ENCODE measurements at regions not wholly inside any gene's neighbourhood (a gene's known extent, or its start where the extent isn't known, plus 50 kb on each side); places are given as distances from the start of the nearest gene placed in this dataset.

- DNase-seq (ENCODE audit: low read depth): no peak
- H3K4me3 ChIP-seq (ENCODE audit: control insufficient read depth, low read depth, low read length): no peak overlapping the region
- TF ChIP-seq CTCF (IDR thresholded peaks at IDR 0.05; ENCODE audit: control insufficient read depth, insufficient read depth, low read depth, low read length, missing control alignments): no peak
Observed at GRCh38 chr11:115564851-115565250, 60.6 kb upstream of the CADM1 start.

GRCh38 chr11:115561116-115561515, 56.9 kb upstream of the CADM1 start:
- no peak for DNase-seq (ENCODE audit: low read depth)
- no peak for TF ChIP-seq CTCF (IDR thresholded peaks at IDR 0.05; ENCODE audit: control insufficient read depth, insufficient read depth, low read depth, low read length, missing control alignments)
- H3K4me3 ChIP-seq (ENCODE audit: control insufficient read depth, low read depth, low read length): no peak overlapping the region

- no peak for TF ChIP-seq CTCF (IDR thresholded peaks at IDR 0.05; ENCODE audit: control insufficient read depth, insufficient read depth, low read depth, low read length, missing control alignments)
- H3K4me3 ChIP-seq (ENCODE audit: control insufficient read depth, low read depth, low read length): no peak overlapping the region
- no peak for DNase-seq (ENCODE audit: low read depth)
Observed at GRCh38 chr11:115558635-115559034, 54.4 kb upstream of the CADM1 start.

- DNase-seq (ENCODE audit: low read depth): no peak
- no peak for TF ChIP-seq CTCF (IDR thresholded peaks at IDR 0.05; ENCODE audit: control insufficient read depth, insufficient read depth, low read depth, low read length, missing control alignments)
- no peak overlapping the region for H3K4me3 ChIP-seq (ENCODE audit: control insufficient read depth, low read depth, low read length)
Observed at GRCh38 chr11:115557681-115558080, 53.5 kb upstream of the CADM1 start.

- TF ChIP-seq CTCF (IDR thresholded peaks at IDR 0.05; ENCODE audit: control insufficient read depth, insufficient read depth, low read depth, low read length, missing control alignments): no peak
- no peak for DNase-seq (ENCODE audit: low read depth)
- H3K4me3 ChIP-seq (ENCODE audit: control insufficient read depth, low read depth, low read length): no peak overlapping the region
Observed at GRCh38 chr11:115556984-115557383, 52.8 kb upstream of the CADM1 start.

GRCh38 chr11:115555336-115556090, 51.3 kb upstream of the CADM1 start:
- DNase-seq (ENCODE audit: low read depth): no peak
- no peak for TF ChIP-seq CTCF (IDR thresholded peaks at IDR 0.05; ENCODE audit: control insufficient read depth, insufficient read depth, low read depth, low read length, missing control alignments)
- H3K4me3 ChIP-seq (ENCODE audit: control insufficient read depth, low read depth, low read length): no peak overlapping the region

Data from AG09309 (cell line).